ENCODE measurements at regions not wholly inside any gene's neighbourhood (a gene's known extent, or its start where the extent isn't known, plus 50 kb on each side); places are given as distances from the start of the nearest gene placed in this dataset.
"Not testable (repeated sequence)": the region's sequence is repeated elsewhere in the genome, so short reads cannot be mapped to it uniquely, and the experiment has no call there.

GRCh38 chr9:89859842-89860241, 255.0 kb downstream of the GADD45G start:
- not testable (repeated sequence) for DNase-seq (ENCODE audit: low read depth in 2 of 2)

DNA sequence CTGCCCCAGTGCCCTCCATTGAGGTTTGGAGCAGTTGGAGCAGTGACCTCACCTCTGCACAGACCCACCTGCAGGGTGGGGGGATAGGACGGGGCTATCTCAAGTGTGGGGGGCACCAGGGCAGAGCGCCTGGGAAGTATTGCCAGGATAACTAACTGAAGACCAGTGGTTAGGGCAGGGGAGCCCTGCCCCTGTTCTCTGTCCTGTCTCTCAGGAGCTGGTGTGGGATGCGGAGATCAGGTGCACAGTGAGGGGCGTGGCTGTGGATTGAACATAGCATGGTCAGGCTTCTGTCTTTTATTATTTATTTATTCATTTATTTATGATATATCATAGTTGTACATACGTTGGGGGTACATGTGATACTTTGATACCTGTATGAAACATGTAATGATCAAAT, 256.6 kb downstream of the GADD45G start:
- DNase-seq (ENCODE audit: low read depth in 2 of 2) = not testable (repeated sequence)

DNA sequence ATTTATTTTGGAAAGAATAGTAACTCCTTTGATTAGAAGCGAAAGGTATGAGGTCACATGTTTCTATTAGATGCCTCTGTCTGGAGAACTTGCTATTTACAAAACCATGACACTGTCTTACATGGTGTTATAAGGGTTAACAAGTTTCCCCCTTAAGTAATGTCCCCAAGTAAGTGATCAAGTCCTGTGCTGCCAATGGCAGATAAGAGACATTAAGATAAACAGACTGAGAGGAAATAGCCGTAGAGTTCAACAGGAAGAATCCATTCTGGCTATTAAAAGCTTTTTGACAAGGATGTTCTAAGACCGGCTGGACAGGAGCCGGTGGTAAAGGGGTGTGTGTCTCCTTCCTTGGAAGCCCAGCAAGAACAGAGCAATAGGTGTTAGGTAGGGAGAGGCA, 257.5 kb downstream of the GADD45G start:
- no peak for DNase-seq (ENCODE audit: low read depth in 2 of 2)

DNA sequence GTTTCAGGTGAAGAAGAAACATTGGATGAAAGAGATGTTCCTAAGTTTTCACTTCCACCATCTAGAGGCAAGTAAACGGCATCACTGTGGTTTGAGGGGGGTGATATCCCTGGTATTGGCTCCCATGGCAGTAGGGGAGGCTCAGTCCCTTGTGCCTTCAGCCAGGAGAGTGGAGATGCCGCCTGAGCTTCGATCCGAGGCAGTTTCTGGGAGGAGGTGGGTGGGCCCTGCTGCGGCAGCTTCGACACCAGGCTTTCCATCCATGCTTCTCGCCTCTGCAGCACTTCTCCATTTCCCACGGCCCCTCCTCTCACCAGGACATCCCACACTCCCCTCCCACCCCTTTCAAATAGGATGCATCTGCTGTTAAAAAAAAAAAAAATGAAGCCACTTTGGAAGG, 258.3 kb downstream of the GADD45G start:
- DNase-seq (ENCODE audit: low read depth in 2 of 2) = no peak

DNA sequence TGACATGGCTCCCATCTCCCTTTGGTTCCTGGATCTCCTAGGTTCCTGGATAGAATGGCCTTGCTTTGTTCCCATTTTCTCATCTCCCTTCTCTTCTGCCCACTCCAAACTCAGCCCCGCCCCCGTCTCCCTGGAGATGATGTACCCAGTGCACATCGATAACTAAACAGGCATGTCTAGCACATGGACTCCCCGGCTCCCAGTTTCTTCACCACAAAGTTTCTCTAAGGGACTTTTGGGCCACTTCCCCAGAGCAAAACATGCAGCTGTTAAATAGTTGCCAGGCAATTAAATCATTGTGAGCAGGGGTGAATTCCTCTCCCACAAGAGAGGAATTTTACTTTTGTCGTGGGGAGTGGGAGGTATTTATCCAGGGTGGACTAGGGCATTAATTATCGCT, 259.0 kb downstream of the GADD45G start:
- DNase-seq (ENCODE audit: low read depth in 2 of 2) = no peak

DNA sequence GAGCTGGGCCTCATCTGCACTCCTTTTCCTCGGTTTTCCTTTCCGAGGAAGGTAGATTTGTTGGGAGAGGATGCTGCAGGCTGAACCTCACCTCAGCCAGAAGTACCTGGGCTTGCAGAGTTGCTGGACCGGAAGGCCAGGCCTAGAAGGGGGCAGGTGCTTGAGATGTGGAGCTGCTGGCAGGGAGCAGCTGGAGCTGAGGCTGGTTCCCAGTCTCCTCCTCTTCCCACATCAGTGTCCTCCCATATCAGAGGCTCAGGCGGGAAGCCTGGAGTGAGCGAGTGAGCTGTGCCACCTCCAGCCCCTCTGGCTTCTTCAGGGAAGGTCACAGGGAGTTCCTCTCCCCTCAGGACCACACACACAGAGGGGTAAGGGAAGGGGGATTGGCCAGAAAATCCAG, 259.4 kb downstream of the GADD45G start:
- DNase-seq (ENCODE audit: low read depth in 2 of 2) = no peak

DNA sequence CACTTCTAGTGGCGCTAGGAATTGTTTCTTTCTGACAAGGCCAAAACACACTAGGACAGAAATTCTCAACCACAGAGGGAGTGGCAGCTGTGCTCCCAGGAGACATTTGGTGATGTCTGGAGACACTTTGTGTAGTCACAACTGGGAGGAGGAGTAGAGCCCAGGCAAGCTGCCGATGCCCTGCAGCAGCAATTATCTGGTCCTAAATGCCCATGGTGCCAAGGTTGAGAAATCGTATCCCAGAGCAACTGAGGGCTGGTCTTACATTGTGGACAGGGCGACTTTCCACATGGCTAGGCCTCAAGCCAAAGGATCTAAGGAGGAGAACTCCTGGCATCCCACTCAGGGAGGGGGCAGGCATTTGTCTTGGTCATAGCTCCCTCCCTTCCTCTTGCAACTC, 259.9 kb downstream of the GADD45G start:
- DNase-seq (ENCODE audit: low read depth in 2 of 2) = no peak

GRCh38 chr9:89865357-89865756, 260.5 kb downstream of the GADD45G start:
- no peak for DNase-seq (ENCODE audit: low read depth in 2 of 2)

GRCh38 chr9:89865981-89866380, 261.2 kb downstream of the GADD45G start:
- no peak for DNase-seq (ENCODE audit: low read depth in 2 of 2)

GRCh38 chr9:89866701-89867100, 261.9 kb downstream of the GADD45G start:
- DNase-seq (ENCODE audit: low read depth in 2 of 2) = no peak

- no peak for DNase-seq (ENCODE audit: low read depth in 2 of 2)
Measured at GRCh38 chr9:89868100-89868499, 263.3 kb downstream of the GADD45G start.

GRCh38 chr9:89869793-89870580, 265.2 kb downstream of the GADD45G start:
- DNase-seq (ENCODE audit: low read depth in 2 of 2) = no peak

GRCh38 chr9:89871871-89872331, 267.1 kb downstream of the GADD45G start:
- no peak for DNase-seq (ENCODE audit: low read depth in 2 of 2)

- no peak for DNase-seq (ENCODE audit: low read depth in 2 of 2)
Measured at GRCh38 chr9:89872426-89872912, 267.7 kb downstream of the GADD45G start.

GRCh38 chr9:89872913-89873707, 268.3 kb downstream of the GADD45G start:
- no peak for DNase-seq (ENCODE audit: low read depth in 2 of 2)

GRCh38 chr9:89873801-89874200, 269.0 kb downstream of the GADD45G start:
- DNase-seq (ENCODE audit: low read depth in 2 of 2) = no peak

DNA sequence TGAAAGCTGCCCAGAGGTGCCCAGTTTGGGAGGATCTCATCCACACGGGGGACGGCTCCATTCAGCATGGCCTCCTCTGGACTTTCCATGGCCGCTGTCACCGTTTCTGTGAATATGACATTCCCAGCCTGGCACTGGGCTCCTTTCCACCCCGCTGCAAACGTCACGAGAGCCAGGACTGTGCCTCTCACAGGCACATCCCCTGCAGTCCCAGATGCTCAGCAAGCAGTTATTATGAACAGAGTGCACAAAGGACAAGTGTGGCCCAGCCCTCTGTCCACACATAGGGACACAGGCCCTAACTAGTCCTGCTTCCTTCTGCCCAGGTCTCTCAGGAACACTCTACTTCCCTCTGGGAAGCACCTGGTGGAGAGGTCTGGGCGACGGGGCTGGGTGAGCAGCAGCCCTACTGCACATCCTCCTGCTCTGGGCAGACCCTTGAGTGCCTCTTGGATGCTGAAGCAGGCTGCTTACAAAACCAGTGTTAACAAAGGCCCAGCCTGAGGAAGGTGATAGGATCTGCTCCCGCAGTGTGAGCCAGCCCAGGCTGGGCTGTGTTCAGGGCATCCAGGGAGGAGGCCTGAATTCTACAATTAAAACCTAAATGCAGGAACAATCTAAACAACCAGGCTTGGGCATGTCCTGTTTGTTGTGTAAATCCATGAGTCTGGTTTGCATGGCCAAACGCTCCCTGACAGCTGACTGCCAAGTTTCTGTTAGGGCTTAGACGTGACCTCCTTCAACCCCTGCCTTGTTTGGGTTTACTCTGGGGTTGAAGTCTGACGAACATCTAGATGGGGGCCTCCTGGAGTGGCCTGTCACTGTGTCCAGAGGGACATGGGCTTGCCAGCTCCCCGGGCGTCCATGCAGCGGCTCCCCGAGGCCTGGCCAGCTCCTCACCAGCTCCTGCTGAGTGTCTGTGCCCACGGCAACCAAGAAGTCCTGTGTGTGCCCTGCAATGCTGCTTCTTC, 269.8 kb downstream of the GADD45G start:
- DNase-seq (ENCODE audit: low read depth in 2 of 2) = no peak

- no peak for DNase-seq (ENCODE audit: low read depth in 2 of 2)
Measured at GRCh38 chr9:89877051-89878002, 272.5 kb downstream of the GADD45G start.

- DNase-seq (ENCODE audit: low read depth in 2 of 2) = no peak
Measured at GRCh38 chr9:89878003-89878411, 273.2 kb downstream of the GADD45G start.

GRCh38 chr9:89878687-89879086, 273.9 kb downstream of the GADD45G start:
- DNase-seq (ENCODE audit: low read depth in 2 of 2) = no peak

All from stimulated activated CD4-positive, alpha-beta T cell treated with anti-CD3 and anti-CD28 coated beads, Interleukin-1b, Interleukin-23, amount 100 ng/mL, for 1 hour (primary cell).